ENCODE measurements at regions not wholly inside any gene's neighbourhood (a gene's known extent, or its start where the extent isn't known, plus 50 kb on each side); places are given as distances from the start of the nearest gene placed in this dataset.

- no peaks in the 10 kb centered on the region for H3K36me3 Mint-ChIP-seq (ENCODE audit: low read depth)
- H3K4me3 Mint-ChIP-seq, result no peak overlapping the region
- peaks cover 17% of the 10 kb centered on the region for H3K27me3 Mint-ChIP-seq
- no peak overlapping the region for H3K27ac Mint-ChIP-seq
- no peaks in the 10 kb centered on the region for H3K9me3 Mint-ChIP-seq
- H3K4me1 Mint-ChIP-seq (ENCODE audit: low read depth), result no peaks in the 10 kb centered on the region
Observed at GRCh38 chr1:62962014-62962812, 178.3 kb downstream of the ATG4C start.

GRCh38 chr1:62962901-62963776, 179.2 kb downstream of the ATG4C start:
- Mint-ChIP-seq H3K4me3 (no peak overlapping the region), H3K27me3 (peaks cover 17% of the 10 kb centered on the region), H3K9me3 (no peaks in the 10 kb centered on the region), H3K36me3 (ENCODE audit: low read depth) (no peaks in the 10 kb centered on the region), H3K27ac (no peak overlapping the region), H3K4me1 (ENCODE audit: low read depth) (no peaks in the 10 kb centered on the region)

DNA sequence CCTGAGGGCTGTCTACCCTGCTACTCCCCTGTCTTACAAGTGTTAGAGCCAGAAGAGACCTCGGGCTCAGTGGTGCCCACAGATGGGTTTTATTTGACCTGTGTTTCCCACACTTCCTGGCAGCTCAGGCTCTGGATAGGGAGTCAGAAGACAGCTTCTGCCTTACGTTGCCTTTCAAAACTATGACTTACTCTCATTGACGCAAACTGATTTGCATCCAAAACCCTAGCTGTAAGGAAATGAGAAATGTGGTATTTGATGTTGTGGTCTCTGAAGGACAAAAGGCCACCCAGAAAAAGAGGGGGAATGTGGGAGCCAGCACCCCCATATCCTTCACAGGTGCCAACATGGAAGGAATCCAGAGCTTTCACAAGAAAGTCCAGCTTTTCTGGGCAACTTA, 180.2 kb downstream of the ATG4C start:
- no peaks in the 10 kb centered on the region for H3K36me3 Mint-ChIP-seq (ENCODE audit: low read depth)
- peaks cover 15% of the 10 kb centered on the region for H3K27me3 Mint-ChIP-seq
- H3K27ac Mint-ChIP-seq, result no peak overlapping the region
- no peak overlapping the region for H3K4me3 Mint-ChIP-seq
- H3K4me1 Mint-ChIP-seq (ENCODE audit: low read depth), result no peaks in the 10 kb centered on the region
- H3K9me3 Mint-ChIP-seq, result no peaks in the 10 kb centered on the region

GRCh38 chr1:62967031-62967430, 183.1 kb downstream of the ATG4C start:
- H3K27me3 Mint-ChIP-seq, result peaks cover 13% of the 10 kb centered on the region
- H3K4me1 Mint-ChIP-seq (ENCODE audit: low read depth), result no peaks in the 10 kb centered on the region

DNA sequence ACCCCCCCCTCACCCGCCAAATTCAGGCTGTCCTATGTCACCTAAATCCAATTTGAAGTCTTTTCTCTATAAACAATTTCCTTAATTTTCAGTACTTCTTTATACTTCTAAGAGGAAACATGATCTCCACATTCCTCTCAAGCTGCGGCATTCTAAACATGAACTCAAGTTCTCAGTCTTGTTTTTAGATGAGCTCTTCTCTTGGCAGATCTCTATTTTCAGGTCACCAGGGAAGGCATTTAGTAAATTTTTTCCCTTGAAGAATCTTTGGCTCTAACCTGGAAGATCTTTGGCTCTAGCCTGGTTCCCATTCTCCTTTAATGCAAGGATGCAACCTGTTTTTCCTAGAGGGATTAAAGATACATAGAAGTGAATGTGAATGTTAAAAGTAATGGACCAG, 193.4 kb downstream of the ATG4C start:
- H3K27ac Mint-ChIP-seq, result no peak overlapping the region
- H3K27me3 Mint-ChIP-seq, result peaks cover 18% of the 10 kb centered on the region
- no peaks in the 10 kb centered on the region for H3K9me3 Mint-ChIP-seq
- H3K4me3 Mint-ChIP-seq, result no peak overlapping the region
- H3K36me3 Mint-ChIP-seq (ENCODE audit: low read depth), result no peaks in the 10 kb centered on the region
- no peaks in the 10 kb centered on the region for H3K4me1 Mint-ChIP-seq (ENCODE audit: low read depth)

More at GRCh38 chr1:62967031-62967430, 183.1 kb downstream of the ATG4C start:
- no peak overlapping the region for H3K27ac Mint-ChIP-seq
- H3K36me3 Mint-ChIP-seq (ENCODE audit: low read depth), result no peaks in the 10 kb centered on the region
- H3K4me3 Mint-ChIP-seq, result no peak overlapping the region
- no peaks in the 10 kb centered on the region for H3K9me3 Mint-ChIP-seq

- Mint-ChIP-seq H3K4me3 (no peak overlapping the region), H3K27ac (no peak overlapping the region), H3K9me3 (no peaks in the 10 kb centered on the region), H3K4me1 (ENCODE audit: low read depth) (no peaks in the 10 kb centered on the region), H3K36me3 (ENCODE audit: low read depth) (no peaks in the 10 kb centered on the region), H3K27me3 (peaks cover 13% of the 10 kb centered on the region)
Observed at GRCh38 chr1:62978741-62979140, 194.8 kb downstream of the ATG4C start.

- Mint-ChIP-seq H3K27ac (no peak overlapping the region), H3K4me1 (ENCODE audit: low read depth) (no peaks in the 10 kb centered on the region), H3K9me3 (no peaks in the 10 kb centered on the region), H3K27me3 (peaks cover 25% of the 10 kb centered on the region), H3K4me3 (no peak overlapping the region), H3K36me3 (ENCODE audit: low read depth) (no peaks in the 10 kb centered on the region)
Observed at GRCh38 chr1:62981434-62981833, 197.5 kb downstream of the ATG4C start.

DNA sequence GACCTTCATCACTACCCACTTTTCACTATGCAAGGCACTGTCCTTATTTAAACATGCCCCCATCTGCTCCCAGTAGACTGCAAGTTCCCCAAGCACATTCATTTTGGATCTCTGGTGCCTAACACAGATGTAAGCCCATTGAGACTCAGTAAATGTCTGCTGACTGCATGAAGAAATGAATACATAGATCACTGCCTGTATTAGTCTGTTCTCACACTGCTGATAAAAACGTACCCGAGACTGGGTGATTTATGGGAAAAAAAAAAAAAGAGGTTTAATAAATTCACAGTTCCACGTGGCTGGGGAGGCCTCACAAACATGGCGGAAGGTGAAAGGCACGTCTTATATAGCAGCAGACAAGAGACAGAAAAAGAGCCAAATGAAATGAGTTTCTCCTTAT, 204.9 kb downstream of the ATG4C start:
- H3K4me1 Mint-ChIP-seq (ENCODE audit: low read depth), result no peaks in the 10 kb centered on the region
- peaks cover 3% of the 10 kb centered on the region for H3K9me3 Mint-ChIP-seq
- no peaks in the 10 kb centered on the region for H3K36me3 Mint-ChIP-seq (ENCODE audit: low read depth)
- no peak overlapping the region for H3K4me3 Mint-ChIP-seq
- H3K27ac Mint-ChIP-seq, result no peak overlapping the region
- H3K27me3 Mint-ChIP-seq, result peaks cover 45% of the 10 kb centered on the region

DNA sequence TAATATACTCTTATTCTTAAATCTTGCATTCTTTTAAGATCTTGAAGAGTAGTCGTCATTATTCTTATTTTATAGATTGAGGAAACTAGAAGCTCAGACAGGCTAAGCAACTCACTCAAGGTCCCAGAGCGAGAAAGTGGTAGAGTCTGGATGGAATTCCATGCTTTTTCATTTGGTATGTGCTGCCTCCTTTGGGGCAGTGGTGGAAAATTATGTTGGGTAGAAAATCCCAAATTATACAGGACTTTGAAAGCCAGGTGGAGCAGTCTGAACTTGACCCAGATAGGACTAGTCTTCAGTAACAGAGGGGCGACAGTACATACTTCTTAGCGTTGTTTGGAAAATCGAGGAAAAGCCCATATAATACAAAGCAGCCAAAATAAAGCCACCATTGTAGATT, 205.6 kb downstream of the ATG4C start:
- peaks cover 3% of the 10 kb centered on the region for H3K9me3 Mint-ChIP-seq
- no peak overlapping the region for H3K4me3 Mint-ChIP-seq
- H3K27me3 Mint-ChIP-seq, result peaks cover 45% of the 10 kb centered on the region
- H3K36me3 Mint-ChIP-seq (ENCODE audit: low read depth), result no peaks in the 10 kb centered on the region
- no peaks in the 10 kb centered on the region for H3K4me1 Mint-ChIP-seq (ENCODE audit: low read depth)
- no peak overlapping the region for H3K27ac Mint-ChIP-seq

GRCh38 chr1:62991152-62991551, 207.2 kb downstream of the ATG4C start:
- Mint-ChIP-seq H3K4me1 (ENCODE audit: low read depth) (no peaks in the 10 kb centered on the region), H3K9me3 (peaks cover 3% of the 10 kb centered on the region), H3K27me3 (peaks cover 34% of the 10 kb centered on the region), H3K27ac (no peak overlapping the region), H3K4me3 (no peak overlapping the region), H3K36me3 (ENCODE audit: low read depth) (no peaks in the 10 kb centered on the region)

DNA sequence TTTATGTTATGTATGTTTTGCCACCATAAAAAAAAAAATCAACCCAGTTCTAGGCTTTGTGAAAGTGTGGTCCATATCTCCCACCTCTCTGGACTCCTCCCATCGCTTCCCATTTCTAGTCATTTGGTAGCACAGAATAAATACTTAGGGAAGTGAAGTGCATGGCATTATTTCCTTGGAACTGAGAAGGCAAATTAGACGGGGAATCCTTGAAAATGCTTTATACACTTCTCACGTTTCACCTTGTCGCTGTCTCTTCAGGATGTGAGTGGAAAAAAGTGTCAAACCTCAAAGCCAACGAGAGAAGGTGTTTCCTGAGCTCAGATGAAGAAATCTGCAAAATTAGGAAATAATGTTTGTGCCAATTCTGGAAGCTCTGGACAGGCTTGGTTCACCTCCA, 209.9 kb downstream of the ATG4C start:
- Mint-ChIP-seq H3K27me3 (peaks cover 36% of the 10 kb centered on the region), H3K27ac (no peak overlapping the region), H3K36me3 (ENCODE audit: low read depth) (no peaks in the 10 kb centered on the region), H3K4me3 (no peak overlapping the region), H3K4me1 (ENCODE audit: low read depth) (no peaks in the 10 kb centered on the region), H3K9me3 (no peaks in the 10 kb centered on the region)

GRCh38 chr1:62995173-62995572, 211.2 kb downstream of the ATG4C start:
- no peaks in the 10 kb centered on the region for H3K36me3 Mint-ChIP-seq (ENCODE audit: low read depth)
- H3K27me3 Mint-ChIP-seq, result peaks cover 38% of the 10 kb centered on the region
- H3K4me1 Mint-ChIP-seq (ENCODE audit: low read depth), result no peaks in the 10 kb centered on the region
- no peaks in the 10 kb centered on the region for H3K9me3 Mint-ChIP-seq
- H3K4me3 Mint-ChIP-seq, result no peak overlapping the region
- H3K27ac Mint-ChIP-seq, result no peak overlapping the region

DNA sequence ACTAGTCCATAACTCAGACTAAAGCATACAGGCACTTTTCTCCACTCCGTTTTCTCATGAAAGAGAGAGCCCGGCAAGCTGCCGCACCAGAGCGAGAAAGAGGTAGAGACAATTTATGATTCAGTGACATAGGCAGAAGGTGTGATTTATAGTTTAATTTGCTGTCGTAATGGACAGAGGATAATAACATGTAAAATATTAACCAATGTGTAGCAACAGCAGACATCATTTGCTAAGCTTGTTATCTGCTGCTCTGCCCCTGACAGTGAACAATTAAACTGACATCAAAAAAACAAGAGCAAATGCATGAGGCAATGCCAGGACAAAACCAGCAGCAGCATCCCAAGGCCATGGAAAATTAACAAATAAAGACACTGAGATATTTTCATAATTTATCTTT, 214.0 kb downstream of the ATG4C start:
- Mint-ChIP-seq H3K9me3 (no peaks in the 10 kb centered on the region), H3K4me3 (no peak overlapping the region), H3K27me3 (peaks cover 24% of the 10 kb centered on the region), H3K4me1 (ENCODE audit: low read depth) (no peaks in the 10 kb centered on the region), H3K27ac (no peak overlapping the region), H3K36me3 (ENCODE audit: low read depth) (no peaks in the 10 kb centered on the region)

DNA sequence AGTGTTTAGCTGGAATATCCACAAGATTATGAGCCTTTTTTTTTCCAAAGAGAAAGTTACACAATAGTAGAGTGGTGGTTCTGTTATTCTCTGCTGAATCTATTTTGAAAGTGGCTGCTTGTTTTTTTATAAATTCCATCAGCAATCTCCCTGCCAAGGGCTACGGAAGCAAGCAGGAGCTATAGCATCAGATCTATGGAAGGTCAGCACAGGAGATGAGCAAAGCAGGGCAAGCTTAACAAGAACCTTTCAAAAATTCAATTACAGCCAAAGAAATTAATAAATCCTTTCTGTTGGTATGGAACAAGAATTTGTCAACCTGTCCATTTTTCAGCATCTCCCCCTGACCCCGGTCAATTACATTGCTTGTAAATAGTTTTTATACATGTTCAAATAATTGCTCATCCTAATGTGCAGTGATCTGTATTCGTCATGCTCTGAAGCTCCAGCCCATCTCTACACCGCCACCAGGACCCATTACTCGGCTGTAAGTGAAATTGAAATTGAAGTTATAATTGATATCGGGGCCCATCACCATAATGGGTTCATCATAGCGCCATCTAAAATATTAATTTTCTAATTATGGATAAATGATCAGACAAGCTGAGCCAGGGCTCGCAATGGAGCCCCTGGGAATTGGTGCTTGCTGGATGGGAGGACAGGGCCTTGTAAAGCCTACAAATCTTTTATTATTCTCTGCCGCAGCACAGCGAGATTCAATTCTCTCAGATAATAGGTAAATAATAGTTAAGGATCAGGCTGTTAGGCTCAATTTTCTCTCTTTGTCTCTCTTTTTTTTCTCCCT, 215.1 kb downstream of the ATG4C start:
- Mint-ChIP-seq H3K4me3 (no peak overlapping the region), H3K9me3 (no peaks in the 10 kb centered on the region), H3K4me1 (ENCODE audit: low read depth) (no peaks in the 10 kb centered on the region), H3K36me3 (ENCODE audit: low read depth) (no peaks in the 10 kb centered on the region), H3K27me3 (peaks cover 19% of the 10 kb centered on the region), H3K27ac (no peak overlapping the region)

- H3K27ac Mint-ChIP-seq, result no peak overlapping the region
- no peaks in the 10 kb centered on the region for H3K36me3 Mint-ChIP-seq (ENCODE audit: low read depth)
- no peaks in the 10 kb centered on the region for H3K9me3 Mint-ChIP-seq
- H3K27me3 Mint-ChIP-seq, result peaks cover 15% of the 10 kb centered on the region
- H3K4me1 Mint-ChIP-seq (ENCODE audit: low read depth), result no peaks in the 10 kb centered on the region
- no peak overlapping the region for H3K4me3 Mint-ChIP-seq
Observed at GRCh38 chr1:63000508-63000907, 216.6 kb downstream of the ATG4C start.
